ENCODE measurements at regions not wholly inside any gene's neighbourhood (a gene's known extent, or its start where the extent isn't known, plus 50 kb on each side); places are given as distances from the start of the nearest gene placed in this dataset.

DNA sequence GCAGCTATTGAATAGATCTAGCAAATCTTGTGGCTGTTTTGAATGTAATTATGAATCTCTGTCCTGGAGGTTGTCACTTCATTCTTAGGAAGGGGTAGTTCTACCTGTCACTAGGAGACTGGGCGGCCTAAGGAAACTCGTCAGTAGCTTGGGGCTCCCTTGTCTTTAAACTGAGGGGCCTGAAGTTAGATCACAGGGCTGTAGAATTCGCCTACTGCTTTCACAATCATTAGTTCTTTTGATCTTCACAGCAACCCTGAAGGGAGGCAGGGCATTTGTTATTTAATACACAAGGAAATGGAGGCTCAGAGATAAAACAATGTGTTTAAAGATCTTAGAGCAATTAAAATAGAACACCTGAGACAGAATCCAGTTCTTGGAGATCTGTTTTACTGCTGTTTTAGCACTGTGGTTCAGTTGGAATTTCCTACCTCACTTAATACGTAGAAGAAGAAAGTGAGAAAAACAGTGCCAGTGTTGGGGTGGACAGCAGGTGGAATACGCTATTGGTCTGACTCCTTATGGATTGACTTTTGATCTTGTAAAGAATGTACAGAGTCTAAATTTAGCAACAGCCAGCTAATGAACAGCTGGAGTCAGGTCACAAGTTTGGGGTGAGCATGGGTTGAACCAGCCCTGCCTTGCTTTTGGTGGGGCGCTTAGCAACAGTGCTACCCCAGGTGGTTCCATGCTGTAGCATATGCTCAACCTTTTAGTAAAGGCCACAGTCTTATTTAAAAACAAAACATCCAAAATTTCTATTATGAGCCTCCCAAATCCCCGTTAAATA, 71.4 kb upstream of the BHLHE40 start:
- TF ChIP-seq, protein P1, sequence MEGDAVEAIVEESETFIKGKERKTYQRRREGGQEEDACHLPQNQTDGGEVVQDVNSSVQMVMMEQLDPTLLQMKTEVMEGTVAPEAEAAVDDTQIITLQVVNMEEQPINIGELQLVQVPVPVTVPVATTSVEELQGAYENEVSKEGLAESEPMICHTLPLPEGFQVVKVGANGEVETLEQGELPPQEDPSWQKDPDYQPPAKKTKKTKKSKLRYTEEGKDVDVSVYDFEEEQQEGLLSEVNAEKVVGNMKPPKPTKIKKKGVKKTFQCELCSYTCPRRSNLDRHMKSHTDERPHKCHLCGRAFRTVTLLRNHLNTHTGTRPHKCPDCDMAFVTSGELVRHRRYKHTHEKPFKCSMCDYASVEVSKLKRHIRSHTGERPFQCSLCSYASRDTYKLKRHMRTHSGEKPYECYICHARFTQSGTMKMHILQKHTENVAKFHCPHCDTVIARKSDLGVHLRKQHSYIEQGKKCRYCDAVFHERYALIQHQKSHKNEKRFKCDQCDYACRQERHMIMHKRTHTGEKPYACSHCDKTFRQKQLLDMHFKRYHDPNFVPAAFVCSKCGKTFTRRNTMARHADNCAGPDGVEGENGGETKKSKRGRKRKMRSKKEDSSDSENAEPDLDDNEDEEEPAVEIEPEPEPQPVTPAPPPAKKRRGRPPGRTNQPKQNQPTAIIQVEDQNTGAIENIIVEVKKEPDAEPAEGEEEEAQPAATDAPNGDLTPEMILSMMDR (conservative IDR thresholded peaks at IDR 0.05 in 1 of 2, IDR thresholded peaks at IDR 0.05 in 1 of 2; ENCODE audit: extremely low read depth in 1 of 2, insufficient read depth in 1 of 2, low read depth in 1 of 2, low read length in 2 of 2): no peak
- no peak for TF ChIP-seq EZH2 (IDR thresholded peaks at IDR 0.05; ENCODE audit: borderline replicate concordance, low read length)

All from mammary epithelial cell (primary cell).